Natural killer cell (primary cell): ENCODE measurements at regions not wholly inside any gene's neighbourhood (a gene's known extent, or its start where the extent isn't known, plus 50 kb on each side); places are given as distances from the start of the nearest gene placed in this dataset.
"Not testable (repeated sequence)": the region's sequence is repeated elsewhere in the genome, so short reads cannot be mapped to it uniquely, and the experiment has no call there.

Source experiments
- ATAC-seq, 3 donors: fragments of 150-1000 bp in 2 of 3; fragments of 200-7000 bp in 1 of 3; cut with Tn5 transposase; 1 replicate in 1 of 3; 2 replicates in 2 of 3; pipeline ENCODE4 v1.10.0; 2021; ENCODE audit warnings: mild to moderate bottlenecking in 2 of 3, moderate library complexity in 2 of 3
- DNase-seq, 2 donors: peaks; one replicate each; pipeline versions ENCODE4 v3.0.0 to v3.0.0-alpha.2; 2013 to 2021; ENCODE audit warnings: mixed read lengths in 1 of 2
- H3K27ac ChIP-seq: one replicate; pipeline ENCODE4 v1.5.1; 2013; ENCODE audit warnings: mild to moderate bottlenecking, low read length
- H3K27me3 ChIP-seq: one replicate; pipeline ENCODE4 v1.6.1; 2013; ENCODE audit warnings: low read length; ENCODE audit not compliant: control insufficient read depth, insufficient read depth
- H3K36me3 ChIP-seq: one replicate; pipeline ENCODE4 v1.6.1; 2013; ENCODE audit warnings: low read length; ENCODE audit not compliant: control insufficient read depth, insufficient read depth
- H3K4me1 ChIP-seq: one replicate; pipeline ENCODE4 v1.6.1; 2013; ENCODE audit warnings: low read length; ENCODE audit not compliant: control insufficient read depth, insufficient read depth
- H3K4me3 ChIP-seq: one replicate; pipeline ENCODE4 v1.5.1; 2013; ENCODE audit warnings: low read length
- H3K9me3 ChIP-seq: one replicate; pipeline ENCODE4 v1.6.1; 2013; ENCODE audit warnings: low read length; ENCODE audit not compliant: control insufficient read depth, insufficient read depth
- H3K27ac Mint-ChIP-seq, 2 donors: one replicate each; pipeline ENCODE4 v1.8.0; 2022; ENCODE audit warnings: mild to moderate bottlenecking in 2 of 2, mixed read lengths in 2 of 2, moderate library complexity in 1 of 2
- H3K27me3 Mint-ChIP-seq, 2 donors: one replicate each; pipeline ENCODE4 v1.8.0; 2022; ENCODE audit warnings: low read depth in 2 of 2, mixed read lengths in 2 of 2
- H3K36me3 Mint-ChIP-seq: one replicate; pipeline ENCODE4 v1.8.0; 2022; ENCODE audit warnings: mixed read lengths
- H3K4me1 Mint-ChIP-seq, 2 donors: one replicate each; pipeline ENCODE4 v1.8.0; 2022; ENCODE audit warnings: mixed read lengths in 2 of 2
- H3K4me3 Mint-ChIP-seq: one replicate; pipeline ENCODE4 v1.8.0; 2022; ENCODE audit warnings: mild to moderate bottlenecking, moderate library complexity, mixed read lengths
- H3K9me3 Mint-ChIP-seq, 2 donors: one replicate each; pipeline ENCODE4 v1.8.0; 2022; ENCODE audit warnings: mixed read lengths in 2 of 2
- WGBS: methylation state at CpG from one replicate; pipeline ENCODE4 v1.1.7; 2013; ENCODE audit warnings: missing lambda C conversion rate; ENCODE audit not compliant: insufficient coverage; 5-methylcytosine and 5-hydroxymethylcytosine counted together
- intact Hi-C: fragments of 100-400 bp; cut with micrococcal nuclease; formaldehyde crosslinking; loops from one replicate; pipeline ENCODE4 v1.14.2; 2022

DNA sequence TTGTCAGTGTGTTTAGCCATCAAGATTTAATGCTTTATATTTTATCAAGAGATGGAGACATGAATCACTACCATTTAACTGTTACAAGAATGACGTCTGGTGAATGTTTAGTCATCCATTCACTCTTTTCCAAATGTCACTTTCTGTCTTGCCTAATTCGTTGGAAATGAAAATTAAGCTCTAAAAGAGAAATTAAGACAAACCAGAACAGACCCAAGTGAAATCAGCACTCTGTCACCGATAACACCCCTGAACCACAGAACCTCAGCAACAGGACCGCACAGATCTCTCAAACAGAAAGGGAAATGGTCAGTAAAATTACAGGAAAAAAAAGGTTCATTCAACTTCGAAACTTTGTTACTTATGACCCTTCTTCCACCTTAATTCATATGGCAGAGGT lies 320.9 kb downstream of the BCL2L11 start:
- H3K27ac ChIP-seq, H3K9me3 Mint-ChIP-seq, H3K4me1 Mint-ChIP-seq, H3K4me1 ChIP-seq, H3K9me3 ChIP-seq, H3K27me3 ChIP-seq, H3K36me3 ChIP-seq, H3K27me3 Mint-ChIP-seq, H3K4me3 ChIP-seq, DNase-seq, H3K36me3 Mint-ChIP-seq, intact Hi-C loops: not testable (repeated sequence)
- peak overlapping the region; percentile 9 for H3K4me3 Mint-ChIP-seq
- WGBS, result no CpG with 5 or more reads among the region's 5 CpGs
- H3K27ac Mint-ChIP-seq, result peak overlapping the region in 1 of 2 donors; percentile 67
- peak; percentile 32 to 57 (median 52) for ATAC-seq

DNA sequence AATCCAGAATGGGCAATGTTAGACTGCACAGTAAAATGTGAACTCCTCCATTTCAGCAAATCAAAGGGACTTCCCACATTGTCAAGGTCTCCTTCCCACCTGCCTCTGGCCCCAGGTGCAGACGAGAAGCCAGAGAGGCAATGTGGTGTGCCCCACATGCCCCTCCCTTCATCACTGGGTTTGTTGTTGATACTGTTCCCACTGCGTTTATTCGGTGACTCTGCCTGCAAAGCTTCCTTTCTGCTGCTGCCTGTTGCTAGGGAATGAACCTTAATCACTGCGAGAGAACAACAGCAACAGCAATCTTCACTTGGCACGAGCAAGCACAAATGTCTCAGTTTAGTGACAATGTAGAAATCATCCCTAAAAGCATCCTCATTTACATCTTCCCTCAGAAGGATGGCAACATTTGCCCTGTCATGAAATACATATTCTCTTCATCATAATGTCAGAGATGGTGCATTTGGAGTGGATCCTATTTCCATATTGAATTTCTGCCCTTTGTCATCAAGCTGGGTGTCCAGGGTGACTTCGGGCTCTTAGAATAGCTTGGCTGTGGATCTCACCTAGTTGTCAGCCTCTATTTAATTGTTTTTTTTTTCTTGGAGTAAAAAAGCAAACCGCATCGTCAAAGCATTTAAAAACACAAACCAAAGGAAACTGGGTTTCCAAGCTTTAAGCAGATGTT lies 322.2 kb downstream of the BCL2L11 start:
- H3K27me3 ChIP-seq, H3K4me3 Mint-ChIP-seq, H3K36me3 ChIP-seq, H3K9me3 ChIP-seq, H3K27ac Mint-ChIP-seq, intact Hi-C loops, H3K27ac ChIP-seq, H3K27me3 Mint-ChIP-seq, H3K9me3 Mint-ChIP-seq, H3K4me1 Mint-ChIP-seq, H3K4me3 ChIP-seq, DNase-seq, H3K36me3 Mint-ChIP-seq, H3K4me1 ChIP-seq: not testable (repeated sequence)
- WGBS, result no CpG with 5 or more reads among the region's 8 CpGs
- ATAC-seq, result peak in 2 of 3 donors; percentile 39 to 61

DNA sequence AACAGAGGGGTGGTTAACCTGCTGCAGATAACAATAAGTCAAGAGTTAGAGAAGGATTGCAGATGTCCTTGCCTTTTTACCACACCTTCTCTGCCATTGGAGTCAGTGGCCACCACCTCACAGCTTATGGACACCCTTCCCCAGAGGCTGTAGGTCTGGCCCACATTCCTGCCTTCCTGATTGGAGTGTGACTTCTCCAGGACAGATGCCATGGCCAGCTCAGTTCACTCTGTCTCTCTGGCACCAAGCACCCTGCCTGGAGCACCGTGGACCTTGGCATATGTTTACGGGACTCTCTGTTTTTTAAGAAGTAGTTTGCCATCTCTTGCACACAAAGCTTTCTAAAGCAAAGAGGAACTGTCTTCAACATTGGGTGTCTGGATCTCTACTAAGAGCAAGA lies 323.8 kb downstream of the BCL2L11 start:
- H3K4me3 ChIP-seq, intact Hi-C loops, H3K27me3 ChIP-seq, H3K9me3 ChIP-seq, ATAC-seq, H3K27me3 Mint-ChIP-seq, H3K27ac ChIP-seq, H3K4me3 Mint-ChIP-seq, H3K9me3 Mint-ChIP-seq, H3K36me3 Mint-ChIP-seq, DNase-seq, H3K36me3 ChIP-seq, H3K4me1 Mint-ChIP-seq, H3K27ac Mint-ChIP-seq, H3K4me1 ChIP-seq: not testable (repeated sequence)
- no CpG with 5 or more reads among the region's 2 CpGs for WGBS

DNA sequence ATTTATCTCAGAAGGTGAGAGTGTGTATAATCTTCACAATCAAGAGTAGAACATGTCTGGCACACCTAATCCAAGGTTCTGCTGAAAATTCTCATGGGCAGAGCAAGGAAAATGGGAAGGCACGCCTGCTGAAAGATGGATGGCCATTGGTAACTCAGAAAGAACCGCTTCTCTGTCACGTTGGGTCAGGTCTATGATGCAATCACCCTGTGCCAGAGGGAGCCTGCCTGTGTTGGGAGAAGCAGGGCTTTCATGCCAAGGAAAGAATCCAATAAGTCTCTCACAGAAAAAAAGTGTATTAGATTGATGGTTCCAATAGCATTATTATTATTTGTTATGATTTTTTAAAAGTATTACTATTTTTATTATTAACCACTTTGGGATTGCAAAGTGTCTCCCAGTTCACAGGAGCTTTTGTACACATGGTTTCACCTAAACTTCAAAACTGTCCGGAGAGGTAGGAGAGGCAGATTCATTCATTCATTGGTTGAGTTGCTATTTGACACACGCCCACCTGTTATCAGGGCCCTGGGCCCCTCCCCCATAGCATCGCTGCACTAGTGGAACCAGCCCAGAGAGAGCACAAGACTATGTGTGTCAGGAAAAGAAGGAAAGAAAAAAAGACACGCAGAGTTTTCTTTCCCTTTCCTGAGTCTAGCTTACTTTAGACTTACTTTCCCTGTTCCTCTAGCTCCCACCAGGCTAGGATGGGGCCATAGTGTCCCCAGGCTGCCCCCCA lies 324.6 kb downstream of the BCL2L11 start:
- intact Hi-C loops, H3K4me3 Mint-ChIP-seq, H3K36me3 Mint-ChIP-seq, H3K27ac ChIP-seq, H3K9me3 ChIP-seq, DNase-seq, H3K4me3 ChIP-seq, H3K27me3 ChIP-seq, H3K4me1 ChIP-seq, H3K9me3 Mint-ChIP-seq, H3K27ac Mint-ChIP-seq, ATAC-seq, H3K36me3 ChIP-seq, H3K27me3 Mint-ChIP-seq: not testable (repeated sequence)
- no CpG with 5 or more reads among the region's 7 CpGs for WGBS
- H3K4me1 Mint-ChIP-seq, result peaks cover 6 to 14% of the 10 kb centered on the region in 2 donors

DNA sequence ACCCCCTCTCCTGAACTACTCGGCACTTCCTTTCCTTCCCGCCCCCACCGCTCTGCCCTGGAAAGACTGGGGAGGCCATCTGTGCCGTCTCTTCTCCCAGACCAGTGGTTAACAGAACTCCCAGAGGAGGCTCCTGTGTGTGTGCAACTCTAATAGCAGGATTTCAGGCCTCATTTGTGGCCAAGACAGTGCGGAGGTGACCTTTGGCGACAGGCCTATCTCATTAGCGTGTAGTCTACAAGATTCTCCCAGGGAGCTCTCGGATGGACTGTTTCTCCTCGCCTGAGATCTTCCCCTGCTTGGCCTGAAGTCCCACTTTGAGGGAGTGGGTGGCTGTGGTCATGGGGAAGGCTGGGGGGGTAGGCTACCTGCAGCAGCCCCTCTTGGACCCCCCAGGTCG lies 325.2 kb downstream of the BCL2L11 start:
- ATAC-seq, result not testable (repeated sequence)

DNA sequence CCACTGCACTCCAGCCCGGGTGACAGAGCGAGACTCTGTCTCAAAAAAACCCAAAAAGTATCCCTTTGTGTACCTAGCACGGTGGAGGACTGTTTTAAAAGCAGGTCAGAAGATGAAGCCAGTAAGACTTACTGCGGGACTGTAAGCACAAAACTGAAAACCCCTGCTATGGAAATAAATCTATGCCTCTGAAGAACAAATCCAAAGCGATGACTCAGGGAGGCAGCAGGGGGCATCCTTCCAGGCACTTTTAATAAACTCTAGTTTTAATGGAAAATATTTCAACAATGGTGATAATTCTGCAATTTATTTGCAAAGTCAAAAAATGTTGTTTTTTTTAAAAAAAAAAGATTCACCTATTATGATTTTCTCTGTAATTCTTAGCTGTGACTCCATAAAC lies 326.8 kb downstream of the BCL2L11 start:
- ATAC-seq, H3K27me3 ChIP-seq, intact Hi-C loops, H3K36me3 ChIP-seq, H3K27ac Mint-ChIP-seq, H3K27me3 Mint-ChIP-seq, H3K4me3 ChIP-seq, H3K4me1 ChIP-seq, H3K9me3 ChIP-seq, H3K4me3 Mint-ChIP-seq, DNase-seq, H3K36me3 Mint-ChIP-seq, H3K9me3 Mint-ChIP-seq, H3K27ac ChIP-seq: not testable (repeated sequence)
- no CpG with 5 or more reads among the region's 5 CpGs for WGBS
- H3K4me1 Mint-ChIP-seq, result peaks cover 0 to 11% of the 10 kb centered on the region in 2 donors

More for the DNA sequence above, 325.2 kb downstream of the BCL2L11 start:
- H3K9me3 Mint-ChIP-seq, H3K27ac Mint-ChIP-seq, H3K4me3 ChIP-seq, H3K9me3 ChIP-seq, H3K27me3 ChIP-seq, DNase-seq, H3K4me1 ChIP-seq, H3K36me3 ChIP-seq, H3K36me3 Mint-ChIP-seq, H3K27ac ChIP-seq, H3K27me3 Mint-ChIP-seq, intact Hi-C loops, H3K4me3 Mint-ChIP-seq: not testable (repeated sequence)
- no CpG with 5 or more reads among the region's 10 CpGs for WGBS
- peaks cover 6 to 19% of the 10 kb centered on the region in 2 donors for H3K4me1 Mint-ChIP-seq

DNA sequence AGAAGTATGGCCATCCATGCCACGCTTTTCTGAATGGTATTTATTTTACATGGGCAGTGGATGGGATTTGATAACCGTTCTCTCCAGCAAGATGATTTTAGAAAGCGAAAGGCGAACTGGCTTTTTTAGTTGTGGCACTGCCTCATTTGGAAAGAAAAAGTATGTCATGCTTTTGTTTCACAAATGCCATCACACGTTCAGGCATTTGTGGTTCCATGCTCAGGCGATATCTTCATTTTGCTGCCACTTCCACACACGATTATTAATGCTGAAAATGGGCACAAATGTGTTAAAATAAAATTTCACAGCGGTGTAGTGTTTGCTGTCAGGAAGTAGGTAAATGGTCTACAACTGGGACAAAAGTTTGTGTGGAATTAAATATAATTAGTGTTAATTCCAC lies 328.1 kb downstream of the BCL2L11 start:
- peaks cover 0 to 11% of the 10 kb centered on the region in 2 donors for H3K4me1 Mint-ChIP-seq
- H3K36me3 ChIP-seq, H3K27ac ChIP-seq, H3K4me3 ChIP-seq, H3K4me3 Mint-ChIP-seq, H3K27me3 ChIP-seq, H3K27ac Mint-ChIP-seq, H3K4me1 ChIP-seq, intact Hi-C loops, H3K9me3 Mint-ChIP-seq, H3K36me3 Mint-ChIP-seq, DNase-seq, H3K9me3 ChIP-seq, H3K27me3 Mint-ChIP-seq: not testable (repeated sequence)
- peak; percentile 27 to 52 (median 43) for ATAC-seq
- WGBS, result no CpG with 5 or more reads among the region's 8 CpGs

DNA sequence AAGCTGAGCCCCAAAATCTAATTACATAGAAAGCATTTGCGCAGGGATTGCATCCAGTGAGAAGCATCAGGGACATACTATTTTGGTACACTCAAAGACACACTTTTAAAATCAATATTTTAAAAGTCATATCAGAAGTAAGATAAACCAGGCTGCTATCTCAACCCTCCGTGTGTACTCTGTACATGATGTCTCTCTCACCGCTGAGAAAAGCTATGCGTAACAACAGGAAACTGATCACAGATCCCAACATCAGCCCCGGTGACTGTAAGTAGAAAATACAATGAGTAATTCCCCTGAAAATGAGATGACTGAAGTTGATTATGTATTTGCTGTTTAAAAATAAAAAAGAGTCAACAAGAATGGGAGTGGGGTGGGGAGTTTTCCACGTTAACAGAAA lies 329.8 kb downstream of the BCL2L11 start:
- WGBS, result no CpG with 5 or more reads among the region's 6 CpGs
- H3K27me3 Mint-ChIP-seq, H3K36me3 ChIP-seq, H3K27ac ChIP-seq, H3K9me3 ChIP-seq, intact Hi-C loops, H3K36me3 Mint-ChIP-seq, H3K4me3 ChIP-seq, H3K9me3 Mint-ChIP-seq, H3K4me3 Mint-ChIP-seq, H3K4me1 ChIP-seq, H3K27me3 ChIP-seq, DNase-seq: not testable (repeated sequence)
- H3K4me1 Mint-ChIP-seq, result peaks cover 0 to 14% of the 10 kb centered on the region in 2 donors
- peak; percentile 65 to 77 (median 69) for ATAC-seq
- H3K27ac Mint-ChIP-seq, result peak overlapping the region in 1 of 2 donors; percentile 85
